Epithelial cell of esophagus (primary cell): ENCODE measurements at regions not wholly inside any gene's neighbourhood (a gene's known extent, or its start where the extent isn't known, plus 50 kb on each side); places are given as distances from the start of the nearest gene placed in this dataset.

Experiments used
- DNase-seq: peaks from one replicate; pipeline ENCODE4 v3.0.0; 2010; ENCODE audit warnings: low read depth
- H3K4me3 ChIP-seq: 2 replicates; pipeline ENCODE4 v1.5.1; 2011; ENCODE audit warnings: mild to moderate bottlenecking, low read length, control low read depth
- TF ChIP-seq, protein P1 (sequence below): IDR thresholded peaks from 2 replicates; pipeline ENCODE4 v1.5.1; 2011; ENCODE audit warnings: low read depth, mild to moderate bottlenecking, low read length, control low read depth, inconsistent platforms; ENCODE audit not compliant: insufficient read depth; ENCODE audit errors: missing control alignments

DNA sequence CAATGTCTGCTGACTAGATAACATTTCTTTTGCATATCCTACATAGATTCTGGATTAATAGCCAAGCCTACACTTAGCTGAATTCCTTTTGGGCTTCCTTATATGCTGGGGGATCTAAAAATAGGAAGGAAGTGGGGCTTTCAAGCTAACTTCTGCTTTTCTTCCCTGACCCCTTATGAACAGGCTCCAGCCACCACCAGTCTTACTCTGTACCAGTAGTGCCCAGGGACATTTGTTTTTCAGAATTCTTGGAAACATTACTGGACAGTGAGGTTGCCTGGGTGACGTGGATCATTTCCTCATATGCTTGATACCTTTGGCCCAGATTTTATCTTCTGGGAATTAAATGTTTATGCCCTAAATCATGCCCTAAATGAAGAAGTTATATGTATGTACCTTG is 55.9 kb upstream of the SRRM4 start:
- no peak overlapping the region for H3K4me3 ChIP-seq
- TF ChIP-seq, protein P1, sequence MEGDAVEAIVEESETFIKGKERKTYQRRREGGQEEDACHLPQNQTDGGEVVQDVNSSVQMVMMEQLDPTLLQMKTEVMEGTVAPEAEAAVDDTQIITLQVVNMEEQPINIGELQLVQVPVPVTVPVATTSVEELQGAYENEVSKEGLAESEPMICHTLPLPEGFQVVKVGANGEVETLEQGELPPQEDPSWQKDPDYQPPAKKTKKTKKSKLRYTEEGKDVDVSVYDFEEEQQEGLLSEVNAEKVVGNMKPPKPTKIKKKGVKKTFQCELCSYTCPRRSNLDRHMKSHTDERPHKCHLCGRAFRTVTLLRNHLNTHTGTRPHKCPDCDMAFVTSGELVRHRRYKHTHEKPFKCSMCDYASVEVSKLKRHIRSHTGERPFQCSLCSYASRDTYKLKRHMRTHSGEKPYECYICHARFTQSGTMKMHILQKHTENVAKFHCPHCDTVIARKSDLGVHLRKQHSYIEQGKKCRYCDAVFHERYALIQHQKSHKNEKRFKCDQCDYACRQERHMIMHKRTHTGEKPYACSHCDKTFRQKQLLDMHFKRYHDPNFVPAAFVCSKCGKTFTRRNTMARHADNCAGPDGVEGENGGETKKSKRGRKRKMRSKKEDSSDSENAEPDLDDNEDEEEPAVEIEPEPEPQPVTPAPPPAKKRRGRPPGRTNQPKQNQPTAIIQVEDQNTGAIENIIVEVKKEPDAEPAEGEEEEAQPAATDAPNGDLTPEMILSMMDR: no peak
- no peak for DNase-seq

- no peak for DNase-seq
- TF ChIP-seq, protein P1: no peak
- H3K4me3 ChIP-seq: no peak overlapping the region
Observed at GRCh38 chr12:118925826-118926225, 55.5 kb upstream of the SRRM4 start.
